ENCODE measurements at regions not wholly inside any gene's neighbourhood (a gene's known extent, or its start where the extent isn't known, plus 50 kb on each side); places are given as distances from the start of the nearest gene placed in this dataset.
"Not testable (repeated sequence)": the region's sequence is repeated elsewhere in the genome, so short reads cannot be mapped to it uniquely, and the experiment has no call there.

GRCh38 chr4:170773709-170774273 lies 684.0 kb upstream of the AADAT start:
- DNase-seq: no peak

DNA sequence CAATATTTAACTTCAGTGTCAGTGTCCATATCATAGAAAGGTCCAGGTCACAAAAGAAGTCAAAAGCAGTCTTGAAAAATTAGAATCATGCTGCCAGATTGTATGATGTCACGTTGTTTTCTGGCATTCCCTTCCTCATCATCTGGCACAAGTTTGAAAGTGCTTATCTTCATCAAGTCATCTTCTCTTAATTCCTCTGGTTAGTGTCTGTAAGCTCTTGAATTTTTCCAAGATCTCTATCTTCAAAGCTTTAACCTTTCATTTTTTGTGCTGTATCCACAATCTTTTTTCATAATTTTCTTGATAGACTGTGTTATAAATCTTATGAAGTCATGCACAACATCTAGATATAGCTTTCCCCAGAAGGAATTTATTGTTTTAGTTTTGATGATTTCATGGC lies 682.7 kb upstream of the AADAT start:
- DNase-seq: no peak

GRCh38 chr4:170770664-170771063 lies 680.9 kb upstream of the AADAT start:
- no peak for DNase-seq

- DNase-seq: no peak
These were observed 680.1 kb upstream of the AADAT start for GRCh38 chr4:170769862-170770261.

DNA sequence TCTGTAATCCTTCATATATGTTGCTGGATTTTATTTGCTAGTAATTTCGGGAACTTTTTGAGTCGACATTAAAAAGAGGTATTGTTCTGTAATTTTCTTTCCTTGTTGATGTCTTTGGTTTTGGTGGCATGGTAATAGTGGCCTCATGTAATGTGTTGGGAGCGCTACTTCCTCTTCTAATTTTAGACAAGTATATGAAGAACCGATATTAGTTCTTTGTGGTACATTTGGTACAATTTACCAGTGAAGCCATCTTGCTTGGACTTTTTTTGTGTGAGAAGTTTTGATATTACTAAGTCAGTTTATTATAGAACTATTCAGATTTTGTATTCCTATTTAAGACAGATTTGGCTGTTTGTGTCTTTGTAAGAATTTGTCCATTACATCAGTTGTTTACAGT lies 669.2 kb upstream of the AADAT start:
- DNase-seq: no peak

GRCh38 chr4:170750519-170750918 lies 660.8 kb upstream of the AADAT start:
- no peak for DNase-seq

DNA sequence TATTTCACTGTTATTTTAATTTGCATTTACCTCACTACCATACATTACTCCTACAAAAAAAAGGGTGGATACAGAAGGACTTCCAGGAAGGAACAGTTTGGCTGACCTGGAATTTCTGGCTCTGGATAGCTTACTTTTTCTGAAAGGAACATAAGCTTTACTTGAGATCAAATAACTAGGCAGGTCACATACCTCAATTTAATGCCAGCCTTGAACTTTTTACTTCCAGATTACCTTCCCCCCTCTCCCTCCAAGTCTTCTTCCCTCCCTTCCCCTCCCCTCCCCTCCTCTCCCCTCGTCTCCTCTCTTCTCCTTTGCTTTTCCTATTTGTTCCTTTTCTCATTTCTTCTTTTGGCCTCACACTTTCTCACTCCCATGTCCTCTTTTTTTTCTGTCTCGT lies 659.2 kb upstream of the AADAT start:
- no peak for DNase-seq

GRCh38 chr4:170743633-170744032 lies 653.9 kb upstream of the AADAT start:
- DNase-seq: no peak

DNA sequence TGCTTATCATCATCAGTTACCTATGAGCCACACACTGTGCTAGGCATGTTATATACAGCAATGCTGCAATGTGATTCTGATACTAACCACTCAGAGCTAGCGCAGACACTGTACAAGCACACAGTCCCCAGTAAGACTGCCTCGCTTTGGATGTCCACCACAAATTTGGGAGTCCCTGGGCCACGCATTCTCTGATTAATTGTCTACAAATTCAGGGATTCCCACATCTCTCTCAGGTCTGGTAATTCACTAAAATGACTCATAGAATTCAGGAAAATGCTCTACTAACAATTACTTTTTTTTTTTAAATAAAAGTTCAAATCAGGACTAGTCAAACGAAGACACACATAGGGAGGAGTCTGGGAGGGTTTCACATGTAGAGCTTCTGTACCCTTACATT lies 652.1 kb upstream of the AADAT start:
- DNase-seq: no peak

DNA sequence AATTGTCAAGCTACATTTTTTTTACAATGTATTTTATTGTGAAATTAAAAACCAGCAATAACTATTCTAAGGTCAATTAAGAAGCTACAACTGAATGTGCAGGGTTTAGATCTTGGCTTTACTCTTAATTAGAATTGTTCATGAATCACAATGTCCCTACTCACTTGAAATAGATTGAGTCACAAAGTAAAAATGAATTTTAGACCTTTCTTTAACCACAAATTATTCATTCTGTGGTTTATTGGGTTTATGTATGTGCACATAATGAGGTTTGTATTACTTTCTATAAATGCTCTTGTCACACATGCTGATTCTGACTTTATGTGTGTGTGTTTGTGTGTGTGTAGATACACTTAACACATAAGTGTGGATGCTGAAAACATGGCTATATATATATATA lies 647.0 kb upstream of the AADAT start:
- no peak for DNase-seq

- DNase-seq: no peak
These were observed 640.1 kb upstream of the AADAT start for GRCh38 chr4:170729897-170730296.

DNA sequence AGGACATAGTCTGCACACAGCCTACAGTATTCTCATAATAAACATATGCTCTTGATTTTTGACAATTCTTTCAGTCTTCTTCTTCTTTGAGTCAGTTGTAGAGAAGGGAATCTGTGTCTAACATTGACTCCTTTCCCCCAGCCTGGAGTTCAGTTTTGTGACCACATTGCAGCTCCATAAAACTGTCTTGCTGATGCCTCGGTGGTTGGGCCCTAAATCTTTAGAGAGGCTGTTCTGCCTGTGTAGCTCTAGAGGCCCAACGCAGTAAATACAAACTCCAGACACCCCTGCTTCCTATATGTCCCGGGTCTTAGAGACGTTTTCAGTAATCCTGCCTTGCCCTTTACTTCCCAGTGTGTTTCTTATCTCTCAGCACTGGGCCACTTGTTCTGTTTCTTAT lies 639.5 kb upstream of the AADAT start:
- DNase-seq: no peak

DNA sequence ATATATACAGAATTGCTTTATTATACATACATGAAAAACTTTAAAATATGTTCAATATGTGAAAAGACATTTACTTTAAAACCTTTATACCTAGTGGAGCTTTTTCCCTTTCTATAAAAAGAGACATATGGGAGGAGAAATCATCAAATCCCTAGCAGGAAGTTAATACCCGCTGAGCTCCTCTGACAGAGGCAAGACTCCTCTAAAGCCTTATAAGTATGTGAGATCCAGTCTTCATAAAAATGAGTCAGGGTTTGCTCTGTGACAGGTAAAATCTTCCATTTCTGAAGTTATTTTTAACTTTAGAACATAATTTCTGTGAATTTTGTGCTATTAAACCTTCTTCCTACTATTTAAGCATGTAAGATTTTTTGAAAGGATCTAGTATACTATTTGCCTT lies 634.4 kb upstream of the AADAT start:
- DNase-seq: no peak

- DNase-seq: no peak
These were observed 633.4 kb upstream of the AADAT start for GRCh38 chr4:170723171-170723570.

GRCh38 chr4:170721812-170722373 lies 632.1 kb upstream of the AADAT start:
- no peak for DNase-seq

DNA sequence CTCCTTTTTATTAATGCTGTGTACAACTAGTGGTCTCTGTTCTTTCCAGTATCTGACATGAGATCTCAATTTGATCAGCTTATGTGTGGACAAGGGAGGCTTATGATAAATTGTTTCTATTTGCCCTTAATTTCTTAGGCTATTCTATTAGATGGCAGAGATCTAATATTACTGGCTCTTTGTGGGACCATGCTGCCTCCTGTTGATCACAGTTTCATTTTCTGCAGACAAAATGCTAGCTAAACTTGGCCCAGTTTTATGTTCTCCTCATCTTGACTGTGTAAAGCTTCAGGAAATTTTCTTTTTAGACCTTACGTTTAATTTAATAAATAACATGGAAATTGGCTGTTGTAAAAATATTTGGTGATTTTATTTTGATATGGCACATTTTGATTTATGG lies 627.1 kb upstream of the AADAT start:
- no peak for DNase-seq

DNA sequence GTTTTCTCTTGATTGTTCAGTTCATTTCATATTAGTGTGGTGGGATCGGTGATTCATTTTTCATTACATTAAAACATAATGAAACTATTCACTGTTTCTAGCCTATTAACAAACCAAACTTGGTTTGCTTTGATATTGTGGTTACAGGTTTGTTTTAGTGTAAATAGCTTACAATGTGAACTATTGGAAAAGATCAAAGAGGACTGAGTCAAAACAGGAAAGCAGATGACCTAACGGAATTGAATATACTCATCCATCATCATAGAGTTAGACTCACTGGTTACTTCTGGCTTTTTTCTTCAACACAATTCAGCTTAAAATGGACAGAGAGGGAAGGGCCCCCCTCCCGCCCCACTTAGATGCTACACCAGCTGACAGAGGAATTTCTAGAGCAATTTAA lies 616.2 kb upstream of the AADAT start:
- DNase-seq: no peak

GRCh38 chr4:170700064-170700463 lies 610.3 kb upstream of the AADAT start:
- DNase-seq: no peak

GRCh38 chr4:170698334-170698733 lies 608.6 kb upstream of the AADAT start:
- no peak for DNase-seq

- DNase-seq: no peak
These were observed 608.1 kb upstream of the AADAT start for GRCh38 chr4:170697845-170698244.

DNA sequence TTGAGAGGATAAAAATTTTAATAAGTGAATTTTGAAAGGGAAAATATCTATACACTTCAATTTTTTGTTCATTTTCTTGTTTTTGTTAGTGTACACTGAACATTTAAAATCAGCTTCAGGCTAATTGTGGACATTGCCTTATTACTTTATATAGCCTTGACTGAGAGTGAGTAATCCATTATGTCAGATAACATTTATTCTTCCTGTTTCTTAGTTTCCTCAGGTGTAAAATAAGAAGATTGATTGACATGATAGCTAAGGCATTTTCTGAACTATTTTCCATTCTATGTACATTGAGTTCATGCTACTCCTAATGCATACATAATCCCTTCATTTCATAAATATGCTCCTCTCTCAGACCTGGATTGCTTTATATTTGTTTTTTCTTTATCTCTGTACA lies 607.3 kb upstream of the AADAT start:
- DNase-seq: no peak

GRCh38 chr4:170691168-170691567 lies 601.4 kb upstream of the AADAT start:
- DNase-seq: no peak

DNA sequence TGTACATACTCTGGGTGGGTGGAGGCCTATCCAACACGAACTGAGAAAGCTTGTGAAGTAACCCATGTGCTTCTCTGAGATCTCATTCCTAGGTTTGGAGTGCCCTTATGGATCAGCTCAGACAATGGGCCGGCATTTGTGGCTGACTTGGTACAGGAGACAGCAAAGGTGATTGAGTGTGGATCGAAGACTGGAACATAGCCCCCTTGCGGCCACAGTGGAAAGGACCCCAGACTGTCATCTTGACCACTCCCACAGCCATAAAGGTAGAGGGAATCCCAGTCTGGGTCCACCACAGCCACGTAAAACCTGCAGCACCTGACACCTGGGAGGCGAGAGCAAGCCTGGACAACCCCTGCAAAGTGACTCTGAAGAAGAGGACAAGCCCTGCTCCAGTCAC lies 598.0 kb upstream of the AADAT start:
- no peak for DNase-seq

- DNase-seq: not testable (repeated sequence)
These were observed 595.9 kb upstream of the AADAT start for GRCh38 chr4:170685701-170686100.

- no peak for DNase-seq
These were observed 593.0 kb upstream of the AADAT start for GRCh38 chr4:170682558-170683294.
